TTC549 (cell line): ENCODE measurements at regions not wholly inside any gene's neighbourhood (a gene's known extent, or its start where the extent isn't known, plus 50 kb on each side); places are given as distances from the start of the nearest gene placed in this dataset.
"Not testable (repeated sequence)": the region's sequence is repeated elsewhere in the genome, so short reads cannot be mapped to it uniquely, and the experiment has no call there.

Experiments
- FAIRE-seq: peaks from 2 replicates; lab custom pipeline; 2012; peaks lifted over from hg19 to GRCh38; lab: Jason Lieb, UNC

GRCh38 chr7:88614736-88615135, 144.8 kb upstream of the ZNF804B start:
- FAIRE-seq = no peak

- no peak for FAIRE-seq
Measured at GRCh38 chr7:88610942-88611341, 148.6 kb upstream of the ZNF804B start.

DNA sequence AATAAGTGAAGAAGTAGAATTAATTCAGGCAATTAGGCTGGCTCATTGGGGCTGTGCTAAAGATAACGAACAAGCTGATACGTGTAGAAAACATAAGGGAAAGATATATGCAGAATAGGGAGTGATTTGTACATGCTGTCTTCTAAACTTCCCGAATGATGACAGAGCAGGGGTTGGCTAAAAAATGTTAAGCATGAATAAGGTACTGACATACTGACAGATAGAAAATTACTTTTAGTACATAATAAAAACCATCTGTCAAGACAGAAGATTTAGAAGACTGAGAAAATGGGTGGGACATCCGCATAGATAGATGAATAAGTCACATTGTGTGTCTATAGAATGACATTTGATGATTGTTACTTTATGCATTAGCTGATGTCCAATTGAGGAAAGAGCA, 158.8 kb upstream of the ZNF804B start:
- no peak for FAIRE-seq

- FAIRE-seq = no peak
Measured at GRCh38 chr7:88599528-88599927, 160.0 kb upstream of the ZNF804B start.

- no peak for FAIRE-seq
Measured at GRCh38 chr7:88597941-88598425, 161.5 kb upstream of the ZNF804B start.

GRCh38 chr7:88590963-88591362, 168.5 kb upstream of the ZNF804B start:
- FAIRE-seq = no peak

- no peak for FAIRE-seq
Measured at GRCh38 chr7:88589927-88590326, 169.6 kb upstream of the ZNF804B start.

DNA sequence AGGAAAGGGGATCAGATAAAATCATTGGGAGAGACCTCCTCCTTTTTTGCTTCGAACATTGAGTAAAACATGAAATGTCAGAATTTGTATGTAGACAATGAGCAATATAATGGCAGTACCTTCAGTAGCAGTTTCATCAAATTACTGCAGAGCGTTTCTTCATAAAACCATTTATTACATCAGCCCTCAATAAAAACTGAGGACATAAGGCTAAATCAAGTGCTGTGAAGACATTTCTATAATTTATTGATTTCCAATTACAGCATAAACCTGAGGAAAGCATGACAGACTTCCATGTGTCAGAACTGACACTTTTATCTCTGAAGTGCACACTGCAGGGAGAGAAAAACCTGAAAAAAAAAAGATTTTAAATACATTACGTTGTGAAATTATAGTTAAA, 172.6 kb upstream of the ZNF804B start:
- no peak for FAIRE-seq

- no peak for FAIRE-seq
Measured at GRCh38 chr7:88586219-88586618, 173.3 kb upstream of the ZNF804B start.

DNA sequence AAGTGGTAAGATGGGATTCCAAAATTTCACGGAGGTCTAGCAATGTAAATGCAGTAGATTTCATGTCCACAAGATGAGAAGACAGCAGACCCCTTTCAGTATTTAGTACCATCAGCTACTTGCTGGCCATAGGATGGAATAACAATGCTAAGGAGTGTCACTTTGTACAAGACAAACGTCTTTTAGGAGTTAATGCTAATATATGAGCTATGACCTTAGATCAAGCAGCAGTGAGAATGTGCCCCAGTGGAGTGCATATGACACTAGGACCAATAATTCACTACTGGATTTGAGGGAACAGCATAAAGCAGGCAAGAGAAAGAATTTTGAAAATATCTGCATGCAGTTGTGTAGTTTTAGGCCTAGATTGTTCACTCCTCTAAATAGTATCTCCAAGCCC, 182.8 kb upstream of the ZNF804B start:
- FAIRE-seq = no peak

GRCh38 chr7:88566162-88566729, 193.3 kb upstream of the ZNF804B start:
- FAIRE-seq = no peak

GRCh38 chr7:88565401-88565800, 194.1 kb upstream of the ZNF804B start:
- no peak for FAIRE-seq

GRCh38 chr7:88556441-88556840, 203.1 kb upstream of the ZNF804B start:
- FAIRE-seq = not testable (repeated sequence)

GRCh38 chr7:88554847-88555246, 204.7 kb upstream of the ZNF804B start:
- not testable (repeated sequence) for FAIRE-seq

- FAIRE-seq = no peak
Measured at GRCh38 chr7:88548399-88548798, 211.1 kb upstream of the ZNF804B start.

DNA sequence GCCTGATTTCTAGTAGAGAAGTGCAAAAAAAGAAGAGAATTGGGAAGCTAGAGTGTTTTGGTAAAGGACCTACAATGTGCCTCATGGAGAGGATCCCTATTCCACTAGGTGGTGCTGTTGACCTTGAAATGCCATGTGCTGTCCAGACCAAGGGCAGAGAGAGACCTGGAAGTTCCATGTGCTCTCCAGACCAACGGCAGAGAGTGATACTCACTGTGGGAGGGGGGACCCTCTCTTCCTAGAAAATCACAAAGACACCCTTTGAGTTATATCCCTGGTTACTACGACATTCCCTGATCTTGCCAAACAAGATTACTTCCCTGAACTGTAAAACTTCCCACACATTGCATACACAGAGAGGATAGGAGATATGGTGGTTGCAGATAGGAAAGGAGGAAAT, 212.7 kb upstream of the ZNF804B start:
- FAIRE-seq = no peak

DNA sequence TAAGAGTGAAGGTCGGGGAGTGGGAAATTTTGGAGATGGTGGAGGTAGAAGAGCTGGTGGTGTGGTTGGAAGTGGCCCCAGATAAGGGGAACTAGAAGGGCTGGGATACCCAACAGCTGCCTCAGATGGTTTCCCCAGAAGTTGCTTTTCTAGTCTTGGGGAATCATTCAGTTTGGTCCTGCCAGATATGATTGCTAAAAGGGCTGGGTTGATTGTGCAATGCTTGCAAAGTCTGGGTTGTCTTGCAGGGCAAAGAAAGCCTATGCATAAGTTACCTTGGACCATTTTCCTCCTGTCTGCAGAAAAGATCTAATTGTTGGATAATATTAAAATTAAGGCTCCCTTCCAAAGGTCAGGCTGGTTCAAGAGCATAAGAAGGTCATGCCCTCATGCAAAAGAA, 213.8 kb upstream of the ZNF804B start:
- no peak for FAIRE-seq

- FAIRE-seq = no peak
Measured at GRCh38 chr7:88540012-88540411, 219.5 kb upstream of the ZNF804B start.

DNA sequence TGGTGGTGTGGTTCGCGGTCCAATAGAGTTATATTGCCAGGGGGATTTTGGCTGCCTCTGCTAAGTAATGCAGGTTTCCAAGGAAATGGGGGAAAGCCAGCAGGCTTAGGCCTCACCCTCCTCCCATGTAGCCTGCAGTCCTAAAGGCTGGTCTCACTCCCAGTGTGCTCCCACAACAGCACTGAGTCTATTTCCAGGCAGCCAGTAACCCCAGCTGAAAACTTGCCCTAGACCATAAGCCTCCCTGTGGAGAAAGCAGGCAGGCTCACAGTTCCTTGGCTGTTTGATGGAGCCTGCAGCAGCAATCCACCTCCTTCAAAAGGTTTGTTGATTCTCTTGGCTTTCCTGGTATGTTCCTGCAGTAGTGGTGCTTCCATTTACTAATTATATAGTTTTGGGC, 220.0 kb upstream of the ZNF804B start:
- no peak for FAIRE-seq

GRCh38 chr7:88523645-88524044, 217.0 kb upstream of the STEAP4 start:
- FAIRE-seq = no peak

DNA sequence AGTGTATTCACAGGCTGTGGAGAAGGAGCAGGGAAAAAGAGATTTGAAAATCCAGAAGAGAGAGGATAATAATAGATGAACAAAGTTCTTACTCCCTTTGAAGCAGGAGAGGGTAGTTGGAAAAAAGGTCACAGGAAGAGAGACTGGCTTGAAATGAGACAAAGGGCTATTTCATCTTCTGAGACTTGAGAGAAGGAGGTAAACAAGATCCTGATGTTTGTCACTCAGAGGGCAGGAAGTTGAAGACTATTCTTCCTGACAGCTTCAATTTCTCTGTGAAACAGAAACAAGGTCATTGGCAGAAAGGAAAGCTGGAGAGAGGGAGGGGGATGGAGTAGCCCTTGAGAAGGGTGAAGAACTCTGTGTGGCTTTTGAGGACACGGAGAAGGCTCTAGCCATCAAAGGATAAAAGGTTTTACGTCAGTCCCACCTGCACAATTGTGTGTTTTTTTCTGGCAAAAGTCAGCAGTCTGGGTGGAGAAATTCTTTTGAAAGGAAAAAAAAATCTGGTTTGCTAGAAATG, 216.1 kb upstream of the STEAP4 start:
- FAIRE-seq = no peak

GRCh38 chr7:88516429-88516828, 209.7 kb upstream of the STEAP4 start:
- FAIRE-seq = no peak

DNA sequence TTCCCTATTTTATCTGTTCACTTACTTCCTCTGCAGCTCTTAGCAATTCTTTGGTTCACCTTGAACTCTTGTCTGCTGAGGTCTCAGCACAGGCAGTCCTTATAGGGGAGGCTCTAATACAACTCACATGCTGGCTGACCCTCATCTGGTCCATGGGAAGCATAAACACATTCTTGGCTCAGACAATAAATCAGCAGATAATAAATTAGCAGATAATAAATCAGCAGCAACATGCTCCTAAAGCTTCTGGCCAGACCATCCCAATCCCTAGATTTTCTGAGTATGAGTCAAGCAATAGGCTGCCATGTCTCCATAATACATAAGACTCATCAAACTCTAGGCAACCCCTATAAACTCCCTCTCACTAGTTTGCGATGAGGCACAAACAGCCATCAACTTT, 208.6 kb upstream of the STEAP4 start:
- FAIRE-seq = no peak

GRCh38 chr7:88509341-88509740, 202.6 kb upstream of the STEAP4 start:
- FAIRE-seq = no peak

- FAIRE-seq = no peak
Measured at GRCh38 chr7:88500131-88500530, 193.4 kb upstream of the STEAP4 start.
